ENCODE measurements at regions not wholly inside any gene's neighbourhood (a gene's known extent, or its start where the extent isn't known, plus 50 kb on each side); places are given as distances from the start of the nearest gene placed in this dataset.
A peak's percentile ranks its signal among the peaks of the same experiment; 100 is the strongest.
"Not testable (repeated sequence)": the region's sequence is repeated elsewhere in the genome, so short reads cannot be mapped to it uniquely, and the experiment has no call there.

DNA sequence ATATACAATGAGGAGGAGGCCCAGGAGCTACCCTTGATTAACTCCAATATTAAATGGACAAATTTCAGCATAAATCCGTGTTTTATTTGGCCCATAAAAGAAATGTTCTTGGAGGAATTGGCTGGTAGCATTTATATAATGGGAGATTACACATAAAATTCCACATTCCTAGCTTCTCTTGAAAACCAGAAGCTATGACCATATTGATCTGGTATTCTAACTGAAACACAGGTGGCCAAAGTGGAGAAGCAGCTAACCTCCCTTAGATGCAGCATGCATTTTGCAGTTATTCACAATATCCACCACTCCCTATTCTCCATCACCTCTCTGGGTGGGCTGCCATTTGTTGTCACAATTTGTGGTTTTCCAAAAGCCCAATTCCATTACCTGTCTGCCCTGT lies 148.8 kb upstream of the CACNA2D1 start:
- POLR2A ChIA-PET: no interaction called here
- DNase-seq (ENCODE audit: extremely low spot score): no peak
- CTCF ChIA-PET: no interaction called here
- TF ChIP-seq, protein P1, sequence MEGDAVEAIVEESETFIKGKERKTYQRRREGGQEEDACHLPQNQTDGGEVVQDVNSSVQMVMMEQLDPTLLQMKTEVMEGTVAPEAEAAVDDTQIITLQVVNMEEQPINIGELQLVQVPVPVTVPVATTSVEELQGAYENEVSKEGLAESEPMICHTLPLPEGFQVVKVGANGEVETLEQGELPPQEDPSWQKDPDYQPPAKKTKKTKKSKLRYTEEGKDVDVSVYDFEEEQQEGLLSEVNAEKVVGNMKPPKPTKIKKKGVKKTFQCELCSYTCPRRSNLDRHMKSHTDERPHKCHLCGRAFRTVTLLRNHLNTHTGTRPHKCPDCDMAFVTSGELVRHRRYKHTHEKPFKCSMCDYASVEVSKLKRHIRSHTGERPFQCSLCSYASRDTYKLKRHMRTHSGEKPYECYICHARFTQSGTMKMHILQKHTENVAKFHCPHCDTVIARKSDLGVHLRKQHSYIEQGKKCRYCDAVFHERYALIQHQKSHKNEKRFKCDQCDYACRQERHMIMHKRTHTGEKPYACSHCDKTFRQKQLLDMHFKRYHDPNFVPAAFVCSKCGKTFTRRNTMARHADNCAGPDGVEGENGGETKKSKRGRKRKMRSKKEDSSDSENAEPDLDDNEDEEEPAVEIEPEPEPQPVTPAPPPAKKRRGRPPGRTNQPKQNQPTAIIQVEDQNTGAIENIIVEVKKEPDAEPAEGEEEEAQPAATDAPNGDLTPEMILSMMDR (IDR thresholded peaks at IDR 0.05; ENCODE audit: control extremely low read depth, extremely low read depth, low read depth, missing control alignments): no peak

DNA sequence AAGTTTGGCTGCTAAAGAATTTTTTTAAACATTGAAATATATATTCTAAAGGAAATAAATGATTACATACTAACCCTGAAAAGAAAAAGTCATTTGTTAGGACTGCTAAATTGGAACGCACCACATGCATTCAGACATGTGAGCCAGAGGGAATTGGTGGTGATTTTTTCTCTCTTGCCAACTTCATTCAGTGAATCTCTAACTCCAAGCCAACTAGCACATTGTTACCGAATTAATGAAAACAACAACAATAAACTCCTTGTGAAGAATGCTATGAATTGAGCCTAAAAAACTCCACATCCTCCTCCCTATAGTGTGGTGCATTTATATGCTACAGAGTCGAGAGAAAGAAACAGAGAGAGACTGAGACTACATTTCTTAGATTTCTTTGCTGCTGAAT lies 135.5 kb upstream of the CACNA2D1 start:
- TF ChIP-seq, protein P1 (IDR thresholded peaks at IDR 0.05; ENCODE audit: control extremely low read depth, extremely low read depth, low read depth, missing control alignments): no peak
- POLR2A ChIA-PET: no interaction called here
- CTCF ChIA-PET: no interaction called here
- DNase-seq (ENCODE audit: extremely low spot score): no peak

DNA sequence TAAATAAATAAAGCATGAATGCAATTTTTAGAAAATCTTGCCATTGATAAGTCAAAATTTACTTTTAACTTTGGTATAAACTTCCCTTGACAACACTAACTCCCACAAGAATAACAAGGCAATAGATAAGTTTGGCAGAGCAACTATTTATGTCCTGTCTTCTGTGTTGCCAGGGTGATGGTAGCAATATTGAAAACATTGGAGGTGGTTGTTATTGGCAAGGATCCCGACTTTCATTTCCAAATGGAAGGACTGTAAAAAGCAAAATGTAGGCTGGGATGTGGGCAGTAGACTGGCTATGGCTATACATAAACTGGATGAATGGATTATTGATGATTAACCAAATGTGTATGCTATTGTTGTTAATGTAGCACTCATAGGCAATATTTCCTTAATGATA lies 134.9 kb upstream of the CACNA2D1 start:
- ChIA-PET CTCF (interaction anchor here (1.4 kb wide), 1 partner anchor 27 kb away, joined by 3 read pairs; no protein-coding TSS in a partner anchor), POLR2A (no interaction called here)
- TF ChIP-seq, protein P1 (IDR thresholded peaks at IDR 0.05; ENCODE audit: control extremely low read depth, extremely low read depth, low read depth, missing control alignments): no peak
- no peak for DNase-seq (ENCODE audit: extremely low spot score)

DNA sequence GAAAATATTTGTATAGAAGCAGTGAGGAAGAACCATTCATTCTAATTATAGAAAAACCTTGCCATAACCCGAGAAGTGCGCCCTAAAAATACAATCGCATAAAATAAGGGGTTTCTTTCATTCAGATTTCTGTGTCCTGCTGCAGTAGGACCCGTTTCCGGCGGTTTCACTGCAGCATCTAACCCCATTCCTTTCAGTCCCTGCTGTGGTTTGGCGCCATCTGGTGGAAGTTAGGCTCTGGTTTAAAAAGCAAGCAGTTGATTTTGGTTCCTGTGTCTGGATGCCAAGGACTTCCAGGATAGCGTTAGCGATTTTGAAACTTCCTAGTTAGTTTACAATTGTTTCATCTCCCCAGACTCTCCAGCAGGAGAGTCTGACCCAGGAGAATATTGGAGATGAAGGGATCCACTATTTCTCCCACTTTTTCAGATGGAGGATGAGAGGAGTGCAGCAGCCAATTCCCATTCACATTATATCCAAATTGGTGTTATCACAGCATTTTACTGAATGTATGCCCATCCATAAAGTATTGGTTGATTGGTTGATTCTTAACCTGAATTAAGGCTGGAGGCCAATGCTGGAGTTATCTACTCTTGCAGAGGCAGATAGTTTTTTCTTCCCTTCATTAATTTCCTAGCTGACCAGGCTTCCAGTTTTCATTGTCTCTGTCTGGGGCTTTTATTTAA lies 128.8 kb upstream of the CACNA2D1 start:
- ChIA-PET POLR2A (no interaction called here), CTCF (interaction anchor here (0.7 to 2.7 kb wide), 20 partner anchors 9 to 1090 kb away, joined by 3 to 17 read pairs (median 3); no protein-coding TSS in a partner anchor)
- TF ChIP-seq, protein P1 (IDR thresholded peaks at IDR 0.05; ENCODE audit: control extremely low read depth, extremely low read depth, low read depth, missing control alignments): peak; percentile 87
- peak; percentile 69 for DNase-seq (ENCODE audit: extremely low spot score)

DNA sequence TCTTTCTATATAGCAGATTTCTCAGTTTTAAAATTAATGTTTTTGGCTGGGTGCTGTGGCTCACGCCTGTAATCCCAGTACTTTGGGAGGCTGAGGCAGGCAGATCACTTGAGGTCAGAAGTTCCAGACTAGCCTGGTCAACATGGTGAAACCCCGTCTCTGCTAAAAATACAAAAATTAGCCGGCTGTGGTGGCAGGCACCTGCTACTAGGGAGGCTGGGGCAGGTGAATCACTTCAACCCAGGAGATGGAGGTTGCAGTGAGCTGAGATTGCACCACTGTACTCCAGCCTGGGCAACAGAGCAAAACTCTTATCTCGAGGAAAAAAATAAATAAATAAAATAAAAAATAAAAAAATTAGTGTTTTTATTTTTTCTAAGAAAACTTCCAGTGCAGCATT lies 127.5 kb upstream of the CACNA2D1 start:
- CTCF ChIA-PET: interaction anchor here (0.6 to 2.7 kb wide), 12 partner anchors 9 to 1088 kb away, joined by 3 to 17 read pairs (median 3); no protein-coding TSS in a partner anchor

DNA sequence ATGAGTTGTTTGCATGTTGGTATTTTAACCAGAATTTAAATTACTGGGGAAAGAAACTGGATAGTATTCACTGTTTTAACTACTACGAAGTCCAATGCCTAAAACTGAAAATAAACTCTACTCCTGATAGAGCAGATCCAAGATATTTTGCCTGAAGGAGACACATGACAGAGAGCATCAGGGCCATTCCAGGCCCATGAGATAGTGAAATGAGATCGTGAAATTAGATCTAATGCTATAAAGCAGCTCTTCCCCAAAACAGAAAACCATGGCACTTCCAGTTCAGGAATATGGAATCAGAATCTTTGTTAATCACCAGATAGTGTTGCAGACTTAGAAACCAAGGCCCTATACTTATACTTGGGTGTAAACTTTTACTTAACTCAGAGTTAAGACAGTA lies 124.3 kb upstream of the CACNA2D1 start:
- no peak for DNase-seq (ENCODE audit: extremely low spot score)
- CTCF ChIA-PET: no interaction called here
- TF ChIP-seq, protein P1 (IDR thresholded peaks at IDR 0.05; ENCODE audit: control extremely low read depth, extremely low read depth, low read depth, missing control alignments): no peak
- POLR2A ChIA-PET: no interaction called here

More for the DNA sequence above, 127.5 kb upstream of the CACNA2D1 start:
- DNase-seq (ENCODE audit: extremely low spot score); POLR2A ChIA-PET: not testable (repeated sequence)

DNA sequence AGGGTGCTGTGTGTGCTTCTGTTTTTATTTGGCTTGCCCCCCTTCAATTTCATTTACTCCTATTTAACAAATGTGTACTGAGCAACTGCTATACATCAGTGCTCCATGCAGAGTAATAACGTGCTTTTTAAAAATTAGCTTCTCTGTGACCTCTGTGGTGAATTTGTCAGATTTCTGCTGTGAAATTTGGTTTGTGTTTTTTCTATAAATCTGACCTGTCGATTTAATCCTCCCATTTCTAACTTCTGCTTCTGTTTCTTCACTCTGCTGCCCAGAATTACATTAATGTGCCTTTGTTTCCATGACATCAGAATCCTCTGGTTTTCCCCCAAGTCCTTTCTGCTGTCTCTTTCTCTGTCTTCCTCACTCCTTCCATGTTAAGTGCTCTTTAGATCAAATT lies 123.8 kb upstream of the CACNA2D1 start:
- TF ChIP-seq, protein P1 (IDR thresholded peaks at IDR 0.05; ENCODE audit: control extremely low read depth, extremely low read depth, low read depth, missing control alignments): no peak
- DNase-seq (ENCODE audit: extremely low spot score): no peak
- POLR2A ChIA-PET: no interaction called here
- CTCF ChIA-PET: no interaction called here
